ENCODE measurements at regions not wholly inside any gene's neighbourhood (a gene's known extent, or its start where the extent isn't known, plus 50 kb on each side); places are given as distances from the start of the nearest gene placed in this dataset.

DNA sequence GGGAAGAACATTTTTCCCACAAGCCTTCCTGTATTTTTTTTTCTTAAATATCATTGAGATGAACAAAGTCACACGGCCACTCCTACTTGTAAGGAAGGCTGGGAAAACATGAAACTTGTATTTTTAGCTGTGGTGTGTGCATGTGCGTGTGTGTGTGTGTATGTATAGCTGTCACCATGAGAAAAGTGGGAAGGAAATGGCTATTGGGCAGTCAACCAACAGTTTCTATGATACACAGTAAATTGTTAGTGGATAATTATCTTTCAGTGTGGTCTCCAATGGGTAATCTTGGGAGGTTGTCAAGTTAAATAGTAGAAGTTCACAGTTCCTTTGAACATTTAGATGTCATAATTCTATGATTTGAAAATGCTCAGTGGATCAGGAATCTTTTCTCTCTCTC lies 132.7 kb upstream of the USP24 start:
- no peak overlapping the region for H3K9ac ChIP-seq (ENCODE audit: low read length)
- H3K4me3 ChIP-seq (ENCODE audit: low read length), result no peak overlapping the region
- no peaks in the 10 kb centered on the region for H3K27me3 ChIP-seq (ENCODE audit: low read depth, low read length)
- H3K79me2 ChIP-seq (ENCODE audit: low read length), result no peaks in the 10 kb centered on the region
- TF ChIP-seq, protein P1, sequence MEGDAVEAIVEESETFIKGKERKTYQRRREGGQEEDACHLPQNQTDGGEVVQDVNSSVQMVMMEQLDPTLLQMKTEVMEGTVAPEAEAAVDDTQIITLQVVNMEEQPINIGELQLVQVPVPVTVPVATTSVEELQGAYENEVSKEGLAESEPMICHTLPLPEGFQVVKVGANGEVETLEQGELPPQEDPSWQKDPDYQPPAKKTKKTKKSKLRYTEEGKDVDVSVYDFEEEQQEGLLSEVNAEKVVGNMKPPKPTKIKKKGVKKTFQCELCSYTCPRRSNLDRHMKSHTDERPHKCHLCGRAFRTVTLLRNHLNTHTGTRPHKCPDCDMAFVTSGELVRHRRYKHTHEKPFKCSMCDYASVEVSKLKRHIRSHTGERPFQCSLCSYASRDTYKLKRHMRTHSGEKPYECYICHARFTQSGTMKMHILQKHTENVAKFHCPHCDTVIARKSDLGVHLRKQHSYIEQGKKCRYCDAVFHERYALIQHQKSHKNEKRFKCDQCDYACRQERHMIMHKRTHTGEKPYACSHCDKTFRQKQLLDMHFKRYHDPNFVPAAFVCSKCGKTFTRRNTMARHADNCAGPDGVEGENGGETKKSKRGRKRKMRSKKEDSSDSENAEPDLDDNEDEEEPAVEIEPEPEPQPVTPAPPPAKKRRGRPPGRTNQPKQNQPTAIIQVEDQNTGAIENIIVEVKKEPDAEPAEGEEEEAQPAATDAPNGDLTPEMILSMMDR (IDR thresholded peaks at IDR 0.05; ENCODE audit: low read depth, low read length), result no peak
- no peak for TF ChIP-seq EZH2phosphoT487 (IDR thresholded peaks at IDR 0.05; ENCODE audit: low read depth)
- no peak overlapping the region for H2AFZ ChIP-seq (ENCODE audit: low read depth, low read length)
- no peak overlapping the region for H3K4me2 ChIP-seq (ENCODE audit: low read length)
- H4K20me1 ChIP-seq (ENCODE audit: insufficient read depth, low read length), result no peaks in the 10 kb centered on the region
- H3K27ac ChIP-seq (ENCODE audit: low read length), result no peak overlapping the region
- no peaks in the 10 kb centered on the region for H3K4me1 ChIP-seq (ENCODE audit: low read length)
- H3K9me3 ChIP-seq (ENCODE audit: insufficient read depth, low read length), result no peaks in the 10 kb centered on the region
- no peaks in the 10 kb centered on the region for H3K36me3 ChIP-seq (replicated peaks; ENCODE audit: low read depth, low read length)

DNA sequence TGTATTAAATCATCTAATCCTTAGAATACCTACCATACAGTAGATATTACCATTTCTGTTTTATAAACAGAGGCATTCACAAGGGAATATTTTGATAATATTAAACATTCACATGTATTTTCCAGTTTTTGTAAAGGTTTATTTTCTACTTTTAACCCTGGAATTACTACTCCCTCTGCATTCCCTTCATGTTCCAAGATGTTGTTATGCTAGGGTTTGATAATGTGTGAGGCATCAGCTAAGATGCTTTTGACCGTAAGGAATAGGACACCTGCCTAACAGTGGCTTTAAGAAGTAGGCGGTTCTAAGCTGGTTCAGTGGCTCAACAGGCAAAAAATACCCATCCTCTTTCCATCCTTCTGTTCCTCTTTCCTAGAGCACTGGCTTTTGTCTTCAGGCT lies 131.9 kb upstream of the USP24 start:
- H2AFZ ChIP-seq (ENCODE audit: low read depth, low read length), result no peak overlapping the region
- H3K9ac ChIP-seq (ENCODE audit: low read length), result no peak overlapping the region
- no peaks in the 10 kb centered on the region for H3K36me3 ChIP-seq (replicated peaks; ENCODE audit: low read depth, low read length)
- no peaks in the 10 kb centered on the region for H3K27me3 ChIP-seq (ENCODE audit: low read depth, low read length)
- no peaks in the 10 kb centered on the region for H3K9me3 ChIP-seq (ENCODE audit: insufficient read depth, low read length)
- H3K4me3 ChIP-seq (ENCODE audit: low read length), result no peak overlapping the region
- H4K20me1 ChIP-seq (ENCODE audit: insufficient read depth, low read length), result no peaks in the 10 kb centered on the region
- H3K4me2 ChIP-seq (ENCODE audit: low read length), result no peak overlapping the region
- no peak overlapping the region for H3K27ac ChIP-seq (ENCODE audit: low read length)
- H3K79me2 ChIP-seq (ENCODE audit: low read length), result no peaks in the 10 kb centered on the region
- H3K4me1 ChIP-seq (ENCODE audit: low read length), result no peaks in the 10 kb centered on the region
- TF ChIP-seq, protein P1 (IDR thresholded peaks at IDR 0.05; ENCODE audit: low read depth, low read length), result no peak
- TF ChIP-seq EZH2phosphoT487 (IDR thresholded peaks at IDR 0.05; ENCODE audit: low read depth), result no peak

- no peak overlapping the region for H3K4me3 ChIP-seq (ENCODE audit: low read length)
- no peak overlapping the region for H3K9ac ChIP-seq (ENCODE audit: low read length)
- no peak overlapping the region for H3K4me2 ChIP-seq (ENCODE audit: low read length)
- H3K36me3 ChIP-seq (replicated peaks; ENCODE audit: low read depth, low read length), result no peaks in the 10 kb centered on the region
- H2AFZ ChIP-seq (ENCODE audit: low read depth, low read length), result no peak overlapping the region
- no peaks in the 10 kb centered on the region for H3K9me3 ChIP-seq (ENCODE audit: insufficient read depth, low read length)
- no peaks in the 10 kb centered on the region for H4K20me1 ChIP-seq (ENCODE audit: insufficient read depth, low read length)
- no peak for TF ChIP-seq EZH2phosphoT487 (IDR thresholded peaks at IDR 0.05; ENCODE audit: low read depth)
- TF ChIP-seq, protein P1 (IDR thresholded peaks at IDR 0.05; ENCODE audit: low read depth, low read length), result no peak
- H3K79me2 ChIP-seq (ENCODE audit: low read length), result no peaks in the 10 kb centered on the region
- H3K4me1 ChIP-seq (ENCODE audit: low read length), result no peaks in the 10 kb centered on the region
- H3K27ac ChIP-seq (ENCODE audit: low read length), result no peak overlapping the region
- no peaks in the 10 kb centered on the region for H3K27me3 ChIP-seq (ENCODE audit: low read depth, low read length)
Observed at GRCh38 chr1:55346586-55346985, 131.4 kb upstream of the USP24 start.

- H3K4me1 ChIP-seq (ENCODE audit: low read length), result no peaks in the 10 kb centered on the region
- H3K27ac ChIP-seq (ENCODE audit: low read length), result no peak overlapping the region
- H2AFZ ChIP-seq (ENCODE audit: low read depth, low read length), result no peak overlapping the region
- H3K27me3 ChIP-seq (ENCODE audit: low read depth, low read length), result no peaks in the 10 kb centered on the region
- no peak overlapping the region for H3K4me3 ChIP-seq (ENCODE audit: low read length)
- no peaks in the 10 kb centered on the region for H4K20me1 ChIP-seq (ENCODE audit: insufficient read depth, low read length)
- H3K4me2 ChIP-seq (ENCODE audit: low read length), result no peak overlapping the region
- no peak overlapping the region for H3K9ac ChIP-seq (ENCODE audit: low read length)
- TF ChIP-seq, protein P1 (IDR thresholded peaks at IDR 0.05; ENCODE audit: low read depth, low read length), result no peak
- no peak for TF ChIP-seq EZH2phosphoT487 (IDR thresholded peaks at IDR 0.05; ENCODE audit: low read depth)
- no peaks in the 10 kb centered on the region for H3K36me3 ChIP-seq (replicated peaks; ENCODE audit: low read depth, low read length)
- no peaks in the 10 kb centered on the region for H3K79me2 ChIP-seq (ENCODE audit: low read length)
- no peaks in the 10 kb centered on the region for H3K9me3 ChIP-seq (ENCODE audit: insufficient read depth, low read length)
Observed at GRCh38 chr1:55339681-55340080, 124.5 kb upstream of the USP24 start.

Data from OCI-LY3 (cell line).